ENCODE measurements at regions not wholly inside any gene's neighbourhood (a gene's known extent, or its start where the extent isn't known, plus 50 kb on each side); places are given as distances from the start of the nearest gene placed in this dataset.

DNA sequence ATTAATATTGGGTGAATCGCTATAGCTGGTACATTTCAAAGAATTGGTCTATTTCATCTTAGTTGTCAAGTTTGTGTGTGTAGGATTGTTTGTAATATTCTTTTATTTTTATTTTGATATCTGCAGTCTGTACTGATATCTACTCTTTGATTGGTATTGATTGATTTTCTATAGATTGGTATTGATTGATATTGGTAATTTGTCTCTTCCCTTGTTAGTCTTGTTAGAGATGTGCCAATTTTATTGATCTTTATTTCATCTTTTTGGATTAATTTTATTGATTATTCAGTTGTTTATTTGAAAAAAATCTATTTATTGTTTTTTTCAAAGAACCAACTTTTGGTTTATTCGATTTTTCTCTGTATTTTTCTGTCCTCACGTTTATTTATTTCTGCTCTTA, 61.4 kb downstream of the TM2D3 start:
- DNase-seq: no peak

- DNase-seq: no peak
Observed at GRCh38 chr15:101583284-101583683, 68.9 kb downstream of the TM2D3 start.

DNA sequence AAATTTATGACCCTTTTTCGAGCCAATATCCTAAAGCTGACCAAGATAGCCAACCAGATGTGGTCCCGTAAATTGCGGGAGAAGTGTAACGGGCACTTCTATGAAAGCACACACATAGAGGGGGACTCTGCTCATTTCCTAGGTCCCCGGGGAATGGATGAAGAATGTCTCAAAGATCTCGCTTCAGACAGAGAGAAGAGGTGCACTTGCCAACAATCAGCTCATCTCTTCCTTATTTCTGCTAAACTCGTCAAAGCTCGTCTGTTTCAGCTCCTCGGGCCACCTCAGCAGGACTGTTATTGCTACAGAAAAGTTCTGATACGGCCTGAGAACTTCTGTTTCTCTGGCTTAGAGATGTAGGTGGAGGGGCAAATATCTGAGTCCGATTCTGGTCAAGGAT, 71.8 kb downstream of the TM2D3 start:
- no peak for DNase-seq

DNA sequence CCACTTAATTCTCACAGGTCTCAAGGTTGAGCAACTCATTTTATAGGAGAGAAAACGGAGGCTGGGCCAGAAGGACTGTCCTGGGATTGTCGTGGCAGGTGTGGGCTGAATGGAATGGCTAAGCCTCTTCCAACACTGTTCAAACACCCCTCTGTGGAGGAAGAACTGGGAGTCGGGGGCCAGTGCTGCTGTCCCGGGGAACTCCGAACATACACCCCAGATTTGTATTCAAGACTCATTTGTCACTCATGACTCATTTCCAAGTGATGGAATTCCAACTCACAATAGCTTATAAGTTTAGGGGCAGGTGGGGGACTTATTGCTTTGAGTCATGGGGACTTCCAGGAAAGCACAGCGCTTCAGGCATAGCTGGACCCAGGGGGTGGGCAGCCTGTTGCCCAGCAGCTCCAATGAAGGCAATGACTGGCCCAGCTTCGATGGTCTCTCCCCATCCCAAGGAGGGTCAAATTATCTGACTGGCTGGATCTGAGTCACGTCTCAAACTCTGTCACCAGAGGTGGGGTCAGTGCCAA, 72.5 kb downstream of the TM2D3 start:
- no peak for DNase-seq

GRCh38 chr15:101578443-101578894, 73.7 kb downstream of the TM2D3 start:
- DNase-seq: peak; percentile 33

DNA sequence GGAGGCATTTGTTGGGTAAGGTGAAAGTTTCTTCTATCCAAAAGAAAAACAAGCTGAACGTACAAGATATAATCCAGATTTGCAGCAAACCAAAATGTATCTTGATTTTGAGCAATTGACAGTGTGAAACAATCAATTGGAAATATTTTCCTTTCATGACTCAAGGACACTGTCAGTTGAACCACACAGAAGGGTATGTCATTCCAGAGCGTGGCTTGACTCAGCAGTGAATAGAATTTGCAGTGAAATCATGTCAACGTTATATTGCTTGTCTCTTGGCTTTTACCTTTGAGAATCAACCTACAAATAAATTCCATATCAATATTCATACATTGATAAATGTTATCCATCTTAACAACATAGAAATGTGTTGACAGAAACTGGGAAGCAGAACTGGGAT, 78.2 kb downstream of the TM2D3 start:
- DNase-seq: no peak

DNA sequence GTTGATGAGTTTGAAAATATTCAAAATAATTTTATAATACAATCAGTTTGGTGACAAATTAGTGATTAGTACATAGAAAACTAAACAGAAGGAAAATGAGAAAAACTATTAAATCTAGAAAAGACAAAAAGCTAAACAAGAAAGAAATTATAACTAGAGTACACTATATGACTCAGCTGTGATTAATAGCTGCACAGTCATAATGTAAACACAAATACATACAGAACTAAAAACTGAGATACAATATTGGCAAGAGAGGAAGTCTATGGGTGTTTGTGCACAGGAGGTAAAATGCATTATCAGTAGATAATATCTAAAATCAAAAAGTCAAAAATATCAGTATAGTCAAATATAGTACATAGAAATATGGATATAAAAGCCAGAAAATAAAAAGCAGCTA, 80.7 kb upstream of the PCSK6 start:
- DNase-seq: no peak

- no peak for DNase-seq
Observed at GRCh38 chr15:101568821-101569555, 79.5 kb upstream of the PCSK6 start.

DNA sequence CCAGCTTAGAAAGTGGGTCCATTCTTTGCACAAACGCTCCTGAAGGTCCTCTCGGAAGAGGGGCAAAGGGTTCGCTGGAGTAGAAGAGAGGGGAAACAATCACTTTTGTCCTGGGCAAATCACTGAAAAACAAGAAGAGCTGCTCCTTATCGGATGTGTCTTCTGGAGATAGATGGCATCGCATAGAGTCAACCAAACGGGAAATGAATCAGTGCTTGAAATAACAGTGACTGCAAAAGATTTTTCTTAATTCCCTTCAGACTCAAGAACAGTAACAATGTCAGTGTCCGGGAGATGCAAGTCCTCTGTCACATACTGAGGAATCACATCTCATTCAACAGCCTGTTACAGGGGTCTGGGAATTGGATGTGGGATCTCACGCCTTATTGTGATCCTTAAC, 78.8 kb upstream of the PCSK6 start:
- no peak for DNase-seq

GRCh38 chr15:101566748-101567488, 77.4 kb upstream of the PCSK6 start:
- DNase-seq: no peak

DNA sequence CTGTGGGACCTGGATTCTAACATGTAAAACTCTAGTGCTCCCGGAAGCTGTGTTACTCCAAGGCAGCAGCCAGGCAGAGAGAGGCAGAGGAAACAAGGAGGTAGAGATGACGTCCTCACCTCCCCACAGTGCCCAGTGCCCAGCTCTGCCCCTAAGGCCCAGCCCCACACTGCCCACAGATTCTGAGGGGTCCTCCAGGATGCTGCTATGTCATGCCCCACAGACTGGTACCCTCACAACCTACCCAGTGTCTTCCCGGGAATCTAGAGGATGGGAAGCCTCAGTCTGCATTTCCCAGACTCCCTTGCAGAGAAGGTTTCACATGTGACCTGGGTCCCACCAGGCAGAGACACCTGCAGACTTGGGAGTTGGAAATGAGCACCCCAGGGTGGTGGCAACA, 75.9 kb upstream of the PCSK6 start:
- no peak for DNase-seq

GRCh38 chr15:101563176-101563796, 73.8 kb upstream of the PCSK6 start:
- no peak for DNase-seq

DNA sequence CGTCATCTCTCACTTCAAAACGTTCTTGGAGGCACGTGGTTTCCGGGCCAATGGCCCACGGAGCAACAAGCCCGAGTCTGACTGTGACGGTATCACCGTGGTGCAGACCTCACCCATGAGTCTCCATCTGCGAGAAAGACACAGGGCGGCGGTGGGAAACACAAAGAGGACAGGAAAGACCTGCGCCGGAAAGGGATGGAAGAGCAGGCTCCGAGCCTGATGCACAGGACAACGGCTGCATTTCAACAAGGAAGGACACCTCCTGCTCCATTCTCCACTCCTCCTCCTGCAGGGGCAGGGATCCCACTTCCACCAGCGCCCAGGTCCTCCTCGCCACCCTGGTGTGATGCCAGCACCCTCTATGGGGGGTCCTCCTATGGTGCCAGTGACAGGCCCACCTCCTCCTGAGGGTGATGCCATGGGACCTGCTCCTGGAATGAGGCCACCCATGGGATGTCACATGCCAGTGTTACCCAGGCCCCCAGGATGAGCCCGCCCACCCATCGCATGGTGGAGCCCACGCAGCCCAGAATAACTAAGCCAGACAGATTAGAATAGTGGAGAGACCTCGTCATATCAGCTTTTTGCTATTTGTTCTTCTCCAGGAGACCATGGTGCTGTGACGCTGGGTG, 73.0 kb upstream of the PCSK6 start:
- DNase-seq: no peak

DNA sequence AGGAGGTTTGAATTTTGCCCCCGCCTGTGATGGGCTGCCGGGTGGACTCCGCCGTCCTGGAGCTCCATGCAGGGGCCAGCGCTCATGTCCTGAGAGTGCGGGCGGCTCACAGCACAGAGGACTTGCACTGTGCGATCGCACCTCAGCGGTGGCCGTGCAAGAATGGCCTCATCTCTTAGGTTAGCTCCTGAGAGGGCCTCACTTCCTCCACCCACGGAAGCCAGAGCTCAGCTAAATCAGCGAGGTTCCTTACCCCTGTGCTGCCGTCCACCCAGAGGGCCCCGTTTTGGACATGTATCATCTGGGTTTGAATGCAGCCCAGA, 72.0 kb upstream of the PCSK6 start:
- no peak for DNase-seq

DNA sequence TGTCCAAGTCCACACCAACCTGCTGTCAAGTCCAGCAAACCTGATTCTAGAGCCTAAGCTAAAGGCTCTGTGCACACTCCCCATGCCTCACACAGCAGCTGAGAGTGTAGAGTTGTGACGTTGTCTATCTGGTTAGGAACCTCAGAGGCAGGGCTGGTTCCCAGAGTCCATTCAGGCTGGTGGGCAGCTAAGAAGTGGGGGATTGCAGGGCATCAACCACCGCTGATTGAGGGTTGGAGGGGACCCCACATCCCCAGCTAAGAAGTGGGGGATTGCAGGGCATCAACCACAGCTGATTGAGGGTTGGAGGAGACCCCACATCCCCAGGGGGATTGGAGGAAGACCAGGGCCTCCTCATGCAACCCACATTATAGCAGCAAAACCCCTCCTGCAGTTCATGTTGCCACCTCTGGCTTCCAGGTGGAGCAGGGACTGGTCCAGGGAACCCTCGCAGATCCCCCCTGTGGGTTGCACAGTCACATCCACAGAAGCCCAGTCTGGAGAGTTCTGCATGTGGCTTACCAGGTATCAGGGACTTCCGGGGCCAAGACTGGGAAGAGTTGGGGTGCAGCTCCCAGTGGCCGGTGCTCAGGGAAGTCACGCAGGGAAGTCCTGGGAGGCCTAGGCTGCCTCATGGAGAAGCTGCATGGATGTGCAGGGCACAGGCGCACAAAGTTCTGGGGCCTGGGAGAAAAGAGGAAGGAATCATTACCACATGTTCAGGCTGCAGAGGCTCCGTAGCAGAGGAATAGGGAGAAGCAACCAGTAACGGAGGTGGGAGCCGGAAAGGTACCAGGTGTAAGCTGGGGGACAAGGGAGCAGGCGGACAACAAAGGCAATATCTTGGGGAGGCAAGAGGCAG, 71.4 kb upstream of the PCSK6 start:
- no peak for DNase-seq

DNA sequence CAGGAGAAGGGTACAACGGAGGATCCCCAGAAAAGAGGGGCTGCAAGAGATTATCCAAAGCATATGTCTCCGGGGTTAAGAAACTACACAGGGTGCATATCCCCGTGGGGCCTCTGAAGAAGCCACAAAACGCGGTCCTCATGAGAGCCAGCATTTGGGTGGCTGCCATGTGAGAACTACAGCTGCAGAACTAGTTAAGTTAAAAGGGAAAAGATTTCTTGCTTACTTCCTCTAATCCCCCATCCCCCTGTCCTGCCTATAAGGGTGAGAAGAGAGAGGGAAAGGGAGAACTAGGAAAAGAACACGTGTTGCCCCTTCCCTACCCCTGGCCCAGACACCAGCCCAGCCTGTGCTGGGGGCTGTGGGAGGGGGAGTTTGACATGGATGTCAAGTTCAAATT, 70.4 kb upstream of the PCSK6 start:
- no peak for DNase-seq

DNA sequence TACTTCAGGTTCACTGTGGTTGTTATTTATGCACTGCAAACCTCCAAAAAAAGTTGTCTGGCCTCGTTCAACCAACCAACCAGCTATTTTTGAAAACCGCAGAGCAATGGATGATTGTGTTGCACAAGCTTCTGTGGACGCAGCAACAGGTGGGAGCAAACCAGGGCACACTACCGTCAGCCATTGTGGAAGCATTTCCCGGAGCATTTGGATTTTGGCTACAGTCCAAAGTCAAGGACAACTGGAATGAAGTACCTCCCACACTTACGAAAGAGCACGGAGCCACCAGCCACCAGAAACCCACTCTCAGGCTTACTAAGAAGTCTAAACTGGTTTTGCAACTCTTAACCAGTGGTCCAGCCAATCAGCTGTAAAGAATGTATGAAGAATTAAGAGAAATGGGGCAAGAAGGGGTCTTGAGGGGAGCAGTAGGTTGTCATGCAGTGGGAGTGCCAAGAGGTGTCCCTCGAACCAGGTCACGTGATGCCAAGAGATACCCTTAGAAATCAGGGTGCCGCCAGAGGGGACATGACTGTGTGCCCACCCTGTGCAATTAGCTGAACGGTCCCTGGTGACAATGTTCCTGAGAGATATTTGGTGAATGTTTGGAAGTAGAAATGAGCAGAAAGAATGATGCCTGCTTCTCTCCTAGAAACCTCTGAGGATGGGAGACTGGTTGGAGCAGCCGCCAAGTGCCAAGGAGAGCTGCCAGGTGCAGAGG, 68.9 kb upstream of the PCSK6 start:
- no peak for DNase-seq

DNA sequence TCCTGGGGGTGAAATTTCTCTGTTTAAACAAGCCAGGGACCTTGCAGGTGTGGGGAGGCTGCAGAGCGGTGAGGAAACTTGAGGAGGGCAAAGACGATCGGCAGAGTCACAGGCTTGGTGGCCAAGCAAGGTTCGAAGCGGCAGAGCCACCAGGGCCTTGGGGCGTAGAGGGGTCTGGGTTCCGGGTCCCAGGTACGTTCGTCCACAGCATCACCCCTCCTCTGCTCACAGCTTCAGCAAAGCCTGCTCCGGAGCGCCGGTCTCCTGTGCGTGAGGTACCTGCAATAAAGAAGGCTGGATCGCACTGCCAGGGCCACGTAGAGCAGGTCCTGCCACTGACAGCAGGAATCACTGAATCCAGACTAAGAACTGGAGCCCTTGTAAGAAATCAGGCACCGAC, 66.8 kb upstream of the PCSK6 start:
- no peak for DNase-seq

DNA sequence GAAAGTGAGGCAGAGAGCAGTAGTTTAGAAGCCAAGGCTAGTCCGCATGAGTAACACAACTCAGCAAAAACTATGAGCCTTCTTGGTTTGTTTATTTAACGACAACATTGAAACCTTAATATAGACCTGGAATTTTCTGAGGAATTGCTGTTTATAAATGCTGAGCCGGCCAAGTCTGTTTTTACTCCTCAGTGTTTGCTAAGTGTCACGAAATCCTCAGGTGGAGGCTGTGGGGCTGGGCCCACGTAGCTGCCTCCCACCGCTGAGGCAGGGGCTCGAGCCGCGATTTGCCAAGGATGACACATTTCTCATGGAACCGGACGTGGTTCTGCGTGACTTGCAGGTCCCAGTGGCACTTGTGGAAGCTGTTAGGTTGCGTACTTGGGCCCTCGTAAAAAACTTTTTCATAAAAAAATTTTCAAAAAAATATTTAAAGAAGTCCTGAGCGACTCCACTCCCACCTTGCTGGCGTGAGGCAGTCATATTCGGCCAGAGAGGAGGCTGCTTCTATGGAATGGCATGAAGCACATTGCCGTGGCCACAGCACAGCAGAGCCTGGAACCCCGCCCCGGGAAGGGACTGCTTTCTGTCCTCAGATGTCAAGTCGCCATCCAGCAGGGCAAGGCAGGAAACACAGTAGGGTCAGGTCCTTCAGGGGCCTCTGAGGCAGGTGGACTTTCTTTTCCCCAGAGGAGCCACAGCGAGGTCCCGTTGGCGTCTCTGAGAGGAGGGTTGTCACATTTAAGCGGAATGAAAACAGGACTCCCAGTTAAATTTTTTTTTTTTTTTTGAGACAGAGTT, 64.8 kb upstream of the PCSK6 start:
- DNase-seq: no peak

- no peak for DNase-seq
Observed at GRCh38 chr15:101551696-101552591, 62.4 kb upstream of the PCSK6 start.

Data from activated CD4-positive, alpha-beta T cell treated with anti-CD3 and anti-CD28 coated beads, Interleukin-10, Interleukin-2, amounts not matched to agents 100 ng/mL and 50 ng/mL, durations not matched to agents 16 hours and 8 hours (primary cell).